Gastrocnemius medialis (tissue), 4 donors: ENCODE measurements at regions not wholly inside any gene's neighbourhood (a gene's known extent, or its start where the extent isn't known, plus 50 kb on each side); places are given as distances from the start of the nearest gene placed in this dataset.

ENCODE experiments used
- ATAC-seq, 2 donors: fragments of 150-250 bp; one replicate each; pipeline ENCODE4 v1.9.1; 2016
- DNase-seq, 2 donors: peaks; one replicate each; pipeline ENCODE4 v3.0.0-alpha.2; 2019
- H3K27ac ChIP-seq, 4 donors: fragments of 200-600 bp; sonication (generic); 1 replicate in 1 of 4; 2 replicates in 3 of 4; pipeline ENCODE4 v1.5.1; 2016 to 2018; ENCODE audit warnings: mild to moderate bottlenecking in 2 of 4, moderate library complexity in 1 of 4
- H3K27me3 ChIP-seq, 3 donors: fragments of 200-600 bp; sonication (generic) in 2 of 3; 1 replicate in 1 of 3; 2 replicates in 2 of 3; pipeline versions ENCODE4 v1.5.1 to v1.6.0; 2016 to 2019; ENCODE audit warnings: mild to moderate bottlenecking in 1 of 3, moderate library complexity in 1 of 3
- H3K36me3 ChIP-seq, 2 donors: fragments of 200-600 bp; sonication (generic) in 1 of 2; one replicate each; pipeline ENCODE4 v1.5.1; 2017 to 2018
- H3K4me1 ChIP-seq, 2 donors: fragments of 200-600 bp; sonication (generic) in 1 of 2; one replicate each; pipeline ENCODE4 v1.5.1; 2016 to 2017; ENCODE audit warnings: mild to moderate bottlenecking in 2 of 2
- H3K4me3 ChIP-seq, 4 donors: fragments of 200-600 bp; sonication (generic) in 3 of 4; 1 replicate in 1 of 4; 2 replicates in 3 of 4; pipeline ENCODE4 v1.5.1; 2016 to 2019; ENCODE audit warnings: mild to moderate bottlenecking in 2 of 4
- H3K9me3 ChIP-seq, 3 donors: fragments of 200-600 bp; sonication (generic) in 2 of 3; 1 replicate in 1 of 3; 2 replicates in 2 of 3; pipeline ENCODE4 v1.5.1; 2016 to 2019
- CTCF ChIP-seq, 5 experiments: fragments of 450-650 bp in 3 of 5; fragments of 200-600 bp in 2 of 5; sonication (generic) in 2 of 5; IDR thresholded peaks in 4 of 5; conservative IDR thresholded peaks in 1 of 5; 1 replicate in 4 of 5; 2 replicates in 1 of 5; pipeline ENCODE4 v1.5.1; 2016 to 2019; ENCODE audit warnings: antibody characterized with exemption in 5 of 5, mild to moderate bottlenecking in 3 of 5, moderate library complexity in 3 of 5
- POLR2A ChIP-seq, 2 donors: fragments of 450-650 bp; IDR thresholded peaks; one replicate each; pipeline ENCODE4 v1.6.1; 2017; ENCODE audit warnings: antibody characterized with exemption in 2 of 2, mild to moderate bottlenecking in 2 of 2, moderate library complexity in 2 of 2
- in situ Hi-C, 4 donors: fragments of 200-750 bp; cut with MboI; loops; one replicate each; pipeline versions ENCODE4 v1.15.0 to v1.8.0; 2017; ENCODE audit warnings: low sequenced_read_pairs in 4 of 4
- intact Hi-C: fragments of 100-400 bp; cut with DNase I; formaldehyde crosslinking; loops from one replicate; pipeline ENCODE4 v1.15.1; 2023; ENCODE audit warnings: low total_unique reads

- H3K9me3 ChIP-seq: no peaks in the 10 kb centered on the region
- ATAC-seq: no peak
- DNase-seq: no peak
- in situ Hi-C loops: no loop called here
- intact Hi-C loops: no loop called here
- no peaks in the 10 kb centered on the region for H3K27me3 ChIP-seq
- TF ChIP-seq CTCF (IDR thresholded peaks at IDR 0.05 in 4 of 5, conservative IDR thresholded peaks at IDR 0.05 in 1 of 5): no peak
- no peak for TF ChIP-seq POLR2A (IDR thresholded peaks at IDR 0.05)
- no peak overlapping the region for H3K4me3 ChIP-seq
- peaks cover 9% of the 10 kb centered on the region in 2 donors for H3K4me1 ChIP-seq
- no peaks in the 10 kb centered on the region for H3K36me3 ChIP-seq
- no peak overlapping the region for H3K27ac ChIP-seq
Measured at GRCh38 chr4:7121174-7121573, 53.3 kb upstream of the GRPEL1 start.

GRCh38 chr4:7120341-7120740 lies 52.5 kb upstream of the GRPEL1 start:
- no peak overlapping the region for H3K4me3 ChIP-seq
- no peak overlapping the region for H3K27ac ChIP-seq
- no peaks in the 10 kb centered on the region for H3K27me3 ChIP-seq
- ATAC-seq: no peak
- no peak for DNase-seq
- no peaks in the 10 kb centered on the region for H3K36me3 ChIP-seq
- intact Hi-C loops: no loop called here
- in situ Hi-C loops: no loop called here
- H3K9me3 ChIP-seq: no peaks in the 10 kb centered on the region
- H3K4me1 ChIP-seq: peaks cover 7 to 9% of the 10 kb centered on the region in 2 donors
- TF ChIP-seq CTCF (IDR thresholded peaks at IDR 0.05 in 4 of 5, conservative IDR thresholded peaks at IDR 0.05 in 1 of 5) (no peak), POLR2A (IDR thresholded peaks at IDR 0.05) (no peak)

- no peaks in the 10 kb centered on the region for H3K36me3 ChIP-seq
- H3K4me3 ChIP-seq: no peak overlapping the region
- intact Hi-C loops: no loop called here
- in situ Hi-C loops: no loop called here
- no peaks in the 10 kb centered on the region for H3K4me1 ChIP-seq
- DNase-seq (no peak), ATAC-seq (no peak)
- H3K9me3 ChIP-seq: no peaks in the 10 kb centered on the region
- TF ChIP-seq POLR2A (IDR thresholded peaks at IDR 0.05) (no peak), CTCF (IDR thresholded peaks at IDR 0.05 in 4 of 5, conservative IDR thresholded peaks at IDR 0.05 in 1 of 5) (no peak)
- no peak overlapping the region for H3K27ac ChIP-seq
- no peaks in the 10 kb centered on the region for H3K27me3 ChIP-seq
Measured at GRCh38 chr4:7118013-7118832, 50.4 kb upstream of the GRPEL1 start.
